ENCODE measurements at regions not wholly inside any gene's neighbourhood (a gene's known extent, or its start where the extent isn't known, plus 50 kb on each side); places are given as distances from the start of the nearest gene placed in this dataset.

- no peak for TF ChIP-seq CTCF (IDR thresholded peaks at IDR 0.05; ENCODE audit: low read depth, low read length)
- H3K4me3 ChIP-seq (ENCODE audit: low read depth, low read length) = no peak overlapping the region
- in situ Hi-C loops (cut with HindIII; ENCODE audit: low sequenced_read_pairs) = no loop called here
- no peak for DNase-seq (ENCODE audit: low read depth, low spot score)
Measured at GRCh38 chr11:81359476-81359875, 1374.2 kb downstream of the FAM181B start.

GRCh38 chr11:81345609-81346008 is 1388.1 kb downstream of the FAM181B start:
- TF ChIP-seq CTCF (IDR thresholded peaks at IDR 0.05; ENCODE audit: low read depth, low read length) = no peak
- in situ Hi-C loops (cut with HindIII; ENCODE audit: low sequenced_read_pairs) = no loop called here

GRCh38 chr11:81342966-81343365 is 1390.7 kb downstream of the FAM181B start:
- DNase-seq (ENCODE audit: low read depth, low spot score) = no peak
- TF ChIP-seq CTCF (IDR thresholded peaks at IDR 0.05; ENCODE audit: low read depth, low read length) = no peak
- H3K4me3 ChIP-seq (ENCODE audit: low read depth, low read length) = no peak overlapping the region
- in situ Hi-C loops (cut with HindIII; ENCODE audit: low sequenced_read_pairs) = no loop called here

More at GRCh38 chr11:81345609-81346008, 1388.1 kb downstream of the FAM181B start:
- H3K4me3 ChIP-seq (ENCODE audit: low read depth, low read length) = no peak overlapping the region
- no peak for DNase-seq (ENCODE audit: low read depth, low spot score)

GRCh38 chr11:81340225-81340624 is 1393.4 kb downstream of the FAM181B start:
- in situ Hi-C loops (cut with HindIII; ENCODE audit: low sequenced_read_pairs) = no loop called here
- TF ChIP-seq CTCF (IDR thresholded peaks at IDR 0.05; ENCODE audit: low read depth, low read length) = no peak
- DNase-seq (ENCODE audit: low read depth, low spot score) = no peak
- H3K4me3 ChIP-seq (ENCODE audit: low read depth, low read length) = no peak overlapping the region

GRCh38 chr11:81339521-81339920 is 1394.1 kb downstream of the FAM181B start:
- no peak for TF ChIP-seq CTCF (IDR thresholded peaks at IDR 0.05; ENCODE audit: low read depth, low read length)
- no peak overlapping the region for H3K4me3 ChIP-seq (ENCODE audit: low read depth, low read length)
- in situ Hi-C loops (cut with HindIII; ENCODE audit: low sequenced_read_pairs) = no loop called here
- DNase-seq (ENCODE audit: low read depth, low spot score) = no peak

- no peak overlapping the region for H3K4me3 ChIP-seq (ENCODE audit: low read depth, low read length)
- TF ChIP-seq CTCF (IDR thresholded peaks at IDR 0.05; ENCODE audit: low read depth, low read length) = no peak
- no peak for DNase-seq (ENCODE audit: low read depth, low spot score)
- in situ Hi-C loops (cut with HindIII; ENCODE audit: low sequenced_read_pairs) = no loop called here
Measured at GRCh38 chr11:81337756-81338155, 1395.9 kb downstream of the FAM181B start.

GRCh38 chr11:81332276-81332675 is 1401.4 kb downstream of the FAM181B start:
- no peak overlapping the region for H3K4me3 ChIP-seq (ENCODE audit: low read depth, low read length)
- TF ChIP-seq CTCF (IDR thresholded peaks at IDR 0.05; ENCODE audit: low read depth, low read length) = no peak
- DNase-seq (ENCODE audit: low read depth, low spot score) = no peak
- in situ Hi-C loops (cut with HindIII; ENCODE audit: low sequenced_read_pairs) = no loop called here
